ENCODE measurements at regions not wholly inside any gene's neighbourhood (a gene's known extent, or its start where the extent isn't known, plus 50 kb on each side); places are given as distances from the start of the nearest gene placed in this dataset.

GRCh38 chr12:102611995-102612394 lies 131.6 kb upstream of the IGF1 start:
- no peak for DNase-seq
- intact Hi-C loops (cut with DNase I) = no loop called here

GRCh38 chr12:102609996-102610395 lies 129.6 kb upstream of the IGF1 start:
- intact Hi-C loops (cut with DNase I) = no loop called here

DNA sequence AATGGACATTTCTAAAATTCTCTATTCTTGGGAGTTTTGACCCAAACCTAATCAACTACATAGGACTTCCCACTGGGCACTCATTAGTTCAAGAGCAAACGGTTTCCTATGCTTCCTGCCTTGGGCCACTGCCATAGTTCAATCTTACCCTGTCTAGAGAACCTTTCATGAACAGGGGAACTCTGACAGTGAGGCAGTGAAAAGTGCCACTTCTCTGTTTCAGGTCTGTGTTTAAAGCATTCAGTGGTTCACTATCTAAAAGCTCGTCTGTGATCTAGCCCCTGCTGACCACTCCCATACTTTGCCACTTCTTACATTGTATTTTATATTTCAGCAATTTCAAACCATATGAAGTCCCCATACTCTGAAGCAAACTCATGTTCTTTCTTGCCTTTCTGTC lies 122.7 kb upstream of the IGF1 start:
- intact Hi-C loops (cut with DNase I) = no loop called here
- DNase-seq = no peak

More at GRCh38 chr12:102609996-102610395, 129.6 kb upstream of the IGF1 start:
- DNase-seq = no peak

- no peak for DNase-seq
- intact Hi-C loops (cut with DNase I) = no loop called here
Measured at GRCh38 chr12:102602521-102602920, 122.2 kb upstream of the IGF1 start.

- DNase-seq = no peak
- intact Hi-C loops (cut with DNase I) = no loop called here
Measured at GRCh38 chr12:102601621-102602020, 121.3 kb upstream of the IGF1 start.

DNA sequence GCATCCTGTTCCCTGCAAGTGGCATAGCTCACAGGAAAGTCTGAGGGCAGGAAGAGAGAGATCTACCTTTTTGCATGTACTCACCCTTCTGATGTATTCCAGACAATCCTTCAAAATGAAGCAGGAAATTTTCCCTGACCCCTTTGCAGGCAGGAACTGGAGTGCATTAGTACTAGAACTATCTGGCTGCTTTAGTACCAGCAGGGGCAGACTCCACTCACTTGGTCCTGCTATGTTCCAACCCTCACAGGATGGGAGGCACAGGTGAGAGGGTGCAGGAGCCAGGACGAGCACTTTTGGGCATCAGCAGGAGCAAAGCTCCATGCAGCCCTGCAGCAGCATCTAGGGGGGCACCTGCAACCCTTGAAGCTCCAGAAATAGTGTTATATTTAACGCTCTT lies 116.3 kb upstream of the IGF1 start:
- intact Hi-C loops (cut with DNase I) = no loop called here
- DNase-seq = no peak

DNA sequence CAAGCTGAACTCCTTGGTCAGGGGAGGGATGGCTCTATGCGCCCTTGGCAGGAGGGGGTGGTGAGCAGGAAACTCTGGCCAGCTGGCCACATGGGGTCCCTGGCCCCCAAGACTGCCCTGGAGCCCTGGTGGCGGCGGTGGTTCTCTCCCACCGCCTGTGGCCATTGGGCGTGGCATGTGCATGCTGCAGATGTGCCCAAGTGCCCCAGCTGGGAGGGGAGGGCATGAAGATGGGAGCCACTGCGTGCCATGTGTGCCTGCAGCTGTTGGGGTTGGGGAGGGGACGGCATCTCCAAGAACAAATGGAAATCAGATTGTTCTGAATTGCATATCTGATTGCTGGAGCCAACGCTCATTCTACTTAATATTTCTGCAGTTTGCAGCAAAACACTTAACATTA lies 115.7 kb upstream of the IGF1 start:
- peak in 2 of 10 donors; percentile 69 for DNase-seq

DNA sequence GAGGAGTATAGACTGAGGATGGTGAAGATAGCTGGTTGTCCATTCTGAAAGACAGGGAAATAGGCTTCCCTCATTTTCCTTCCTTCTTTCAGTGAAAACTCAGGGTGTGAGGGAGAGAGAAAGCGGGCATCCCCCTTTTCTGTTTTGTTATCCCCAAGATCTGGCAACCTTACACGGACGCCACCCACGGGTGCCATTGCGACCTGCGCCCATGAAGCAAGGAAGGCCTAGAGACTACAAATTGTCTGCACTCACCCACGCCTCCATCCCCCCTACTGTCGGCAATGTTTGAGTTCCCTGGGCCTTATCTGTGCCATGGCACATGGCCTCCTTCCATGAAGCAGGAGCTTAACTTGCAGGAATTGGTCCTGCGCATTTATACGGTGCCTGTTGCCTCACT lies 115.0 kb upstream of the IGF1 start:
- DNase-seq = peak in 2 of 10 donors; percentile 62 to 63
- intact Hi-C loops (cut with DNase I) = no loop called here

More for the DNA sequence above, 115.7 kb upstream of the IGF1 start:
- intact Hi-C loops (cut with DNase I) = no loop called here

- DNase-seq = no peak
- intact Hi-C loops (cut with DNase I) = no loop called here
Measured at GRCh38 chr12:102593134-102593533, 112.8 kb upstream of the IGF1 start.

- intact Hi-C loops (cut with DNase I) = no loop called here
- DNase-seq = no peak
Measured at GRCh38 chr12:102592134-102592533, 111.8 kb upstream of the IGF1 start.

DNA sequence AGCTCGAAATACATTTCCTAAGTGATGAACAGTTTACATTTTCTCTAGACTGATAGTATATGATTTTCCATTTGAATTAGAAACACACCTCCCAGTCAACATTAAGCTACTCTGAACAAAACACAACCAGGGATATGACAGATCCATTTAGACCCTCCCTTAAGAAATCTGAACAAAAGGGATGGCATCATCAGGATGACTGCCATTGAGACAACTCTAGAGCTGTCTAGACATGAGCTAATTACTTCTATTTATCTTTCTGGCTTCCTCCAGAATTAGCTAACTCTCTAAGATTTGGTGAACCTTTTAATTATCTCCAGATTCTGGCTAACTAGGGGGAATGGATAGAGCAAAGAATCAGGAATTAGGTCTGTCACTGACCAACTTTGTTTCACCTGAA lies 92.9 kb upstream of the IGF1 start:
- intact Hi-C loops (cut with DNase I) = no loop called here
- DNase-seq = no peak

GRCh38 chr12:102571889-102572288 lies 91.5 kb upstream of the IGF1 start:
- DNase-seq = no peak
- intact Hi-C loops (cut with DNase I) = no loop called here

GRCh38 chr12:102570256-102570655 lies 89.9 kb upstream of the IGF1 start:
- intact Hi-C loops (cut with DNase I) = no loop called here
- DNase-seq = no peak

DNA sequence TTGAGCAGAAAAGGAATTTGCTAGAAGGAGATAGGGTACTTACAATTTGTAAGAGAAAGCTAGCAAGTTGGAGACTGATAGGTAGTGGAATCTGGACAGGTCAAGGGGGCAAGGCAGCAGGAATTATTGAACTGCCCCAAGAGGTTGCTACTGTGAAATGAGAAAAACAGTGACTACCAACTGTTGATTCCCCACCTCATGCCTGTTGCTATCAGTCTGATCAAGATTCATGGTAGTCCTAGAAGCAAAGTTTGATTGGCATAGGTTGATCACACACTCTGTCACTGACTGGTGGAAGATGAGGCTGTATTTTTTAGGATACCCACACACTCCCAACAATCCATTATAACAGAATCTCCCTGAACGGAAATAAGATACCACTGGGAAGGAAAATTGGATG lies 89.4 kb upstream of the IGF1 start:
- DNase-seq = no peak
- intact Hi-C loops (cut with DNase I) = no loop called here

DNA sequence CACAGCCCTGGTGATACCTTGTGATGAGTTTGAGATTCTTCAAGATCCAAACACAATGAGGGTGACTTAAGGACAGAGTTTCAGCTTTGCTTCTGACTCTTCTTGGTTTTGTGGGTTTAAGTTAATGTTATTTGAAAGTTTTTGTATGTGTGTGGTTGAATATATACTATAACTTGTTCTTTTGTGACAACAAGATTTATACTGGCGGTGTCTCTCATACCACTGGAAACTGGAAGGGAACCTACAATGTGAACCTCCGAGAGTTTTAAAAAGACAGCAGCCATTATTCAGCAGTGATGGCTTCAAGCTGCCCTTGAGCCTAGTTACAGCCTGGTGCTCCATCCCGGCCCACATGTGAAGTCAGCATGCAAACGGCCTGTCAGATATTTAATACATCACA lies 87.9 kb upstream of the IGF1 start:
- intact Hi-C loops (cut with DNase I) = no loop called here
- no peak for DNase-seq

DNA sequence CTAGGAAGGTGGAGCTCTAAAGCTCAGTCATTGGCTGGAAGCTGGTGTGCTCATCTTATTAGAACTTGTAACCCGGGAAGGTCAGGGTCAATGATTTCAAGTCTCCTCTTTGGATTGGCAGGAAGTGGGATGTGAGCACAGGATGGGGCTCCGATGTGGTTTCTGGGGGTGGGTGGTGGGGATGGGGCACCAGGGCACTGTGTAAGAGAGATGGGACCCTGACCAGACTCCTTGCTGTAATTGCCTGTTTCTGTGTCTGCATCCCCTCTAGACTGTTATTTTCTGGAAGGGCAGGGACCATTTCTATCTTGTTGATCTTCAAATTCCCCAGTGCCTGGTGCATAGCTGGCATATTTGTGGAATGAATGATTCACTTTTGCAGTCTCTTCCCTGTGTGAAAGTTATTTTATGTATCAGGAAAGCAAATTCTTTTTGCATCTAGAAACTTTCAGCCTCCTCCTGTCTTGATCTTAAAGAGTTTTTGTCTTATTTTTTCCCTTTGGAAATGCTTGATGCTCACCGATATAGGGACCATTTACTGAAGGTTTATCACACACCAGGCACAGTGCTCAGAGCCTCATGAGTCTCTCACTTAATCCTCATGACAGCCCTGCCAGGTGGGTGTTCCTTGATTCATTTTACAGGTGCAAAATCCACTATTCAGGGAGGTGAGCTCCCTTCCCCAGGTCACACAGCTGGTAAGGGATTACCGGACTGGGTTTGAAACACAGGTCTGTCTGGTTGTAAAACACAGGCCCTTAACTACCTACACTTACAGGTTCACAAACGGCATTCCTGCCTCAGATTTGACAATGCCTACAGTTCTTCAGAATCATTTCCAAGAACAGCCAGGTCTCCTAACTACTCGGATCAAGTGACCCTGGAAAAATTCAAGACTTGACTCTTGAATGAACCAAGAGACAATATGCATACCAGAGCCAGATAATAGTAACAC lies 86.9 kb upstream of the IGF1 start:
- intact Hi-C loops (cut with DNase I) = no loop called here
- DNase-seq = no peak

GRCh38 chr12:102565555-102565954 lies 85.2 kb upstream of the IGF1 start:
- no peak for DNase-seq
- intact Hi-C loops (cut with DNase I) = no loop called here

DNA sequence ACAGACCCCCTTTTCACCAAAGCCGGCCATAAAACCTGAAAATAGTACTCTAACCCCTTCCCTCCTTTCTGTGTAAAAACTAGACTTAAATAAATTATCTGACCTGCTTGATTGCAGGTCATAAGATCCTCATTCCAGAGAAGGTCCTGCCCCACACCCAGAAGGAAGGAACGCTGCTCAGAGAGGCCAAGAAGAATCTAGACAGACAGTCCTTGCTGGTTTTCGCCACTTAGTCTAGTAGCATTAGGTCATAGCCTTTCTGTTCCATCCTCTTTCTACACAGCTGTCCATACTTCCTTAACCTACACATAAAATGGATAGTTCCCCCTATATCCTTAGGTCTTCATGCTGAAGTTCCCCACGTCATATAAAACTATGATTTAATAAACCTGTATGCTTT lies 83.7 kb upstream of the IGF1 start:
- intact Hi-C loops (cut with DNase I) = no loop called here
- DNase-seq = no peak

GRCh38 chr12:102562836-102563425 lies 82.6 kb upstream of the IGF1 start:
- intact Hi-C loops (cut with DNase I) = no loop called here
- DNase-seq = no peak

DNA sequence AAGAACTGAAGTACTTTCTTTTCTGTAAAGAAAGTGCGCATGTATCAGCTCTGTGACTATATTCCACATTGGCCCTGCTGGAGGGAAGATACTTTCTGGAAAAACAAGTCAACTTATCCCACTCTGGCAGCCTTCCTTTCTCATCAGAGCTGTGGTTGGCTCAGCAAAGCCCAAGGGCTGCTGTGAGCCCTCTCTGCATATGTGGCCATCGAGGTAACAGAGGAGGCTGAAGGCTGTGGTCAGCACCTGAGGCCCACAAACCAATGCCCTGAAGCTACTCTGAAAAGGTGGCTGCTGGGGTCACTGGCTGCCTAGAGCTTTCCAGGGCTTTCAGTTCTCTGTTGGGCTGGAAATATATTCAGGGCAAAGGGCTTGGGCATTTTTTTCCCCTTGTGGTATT lies 70.8 kb upstream of the IGF1 start:
- no peak for DNase-seq
- intact Hi-C loops (cut with DNase I) = no loop called here

DNA sequence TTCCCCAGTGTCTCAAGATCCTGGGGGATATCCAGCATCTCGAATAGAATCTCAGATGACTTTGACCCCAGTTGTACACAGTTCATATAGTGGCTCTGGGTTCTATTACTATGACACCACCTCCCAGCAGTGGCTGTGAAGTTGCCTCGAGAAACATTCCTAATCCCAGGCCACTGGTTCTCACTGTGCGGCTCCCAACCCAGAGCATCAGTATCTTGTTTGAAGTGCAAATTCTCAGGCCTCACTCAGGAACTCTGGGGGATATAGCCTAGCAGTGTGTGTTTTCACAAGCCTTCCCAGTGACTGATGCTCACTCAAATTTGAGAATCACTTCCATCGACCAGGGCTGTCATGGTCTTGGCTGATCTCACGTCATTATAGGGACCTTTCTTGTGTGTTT lies 69.3 kb upstream of the IGF1 start:
- intact Hi-C loops (cut with DNase I) = no loop called here
- no peak for DNase-seq

GRCh38 chr12:102548543-102548942 lies 68.2 kb upstream of the IGF1 start:
- DNase-seq = no peak
- intact Hi-C loops (cut with DNase I) = no loop called here

Measured in posterior cingulate gyrus (tissue), 11 donors.